K562 (cell line): ENCODE measurements at regions not wholly inside any gene's neighbourhood (a gene's known extent, or its start where the extent isn't known, plus 50 kb on each side); places are given as distances from the start of the nearest gene placed in this dataset.

ENCODE experiments used
- ATAC-seq: fragments of 200-7000 bp; cut with Tn5 transposase; 3 replicates; pipeline ENCODE4 v1.9.1; 2020; ENCODE audit warnings: moderate library complexity
- BruUV-seq: library from RNA; stranded (reverse); fragments of 400-500 nt; replicated peaks from 2 replicates; lab custom pipeline; 2021; lab: Mats Ljungman, UMichigan
- CTCF ChIA-PET: fragments of 300-600 bp; formaldehyde crosslinking; extraction: SDS; loops from one replicate; lab custom pipeline; 2021; ENCODE audit warnings: low intra/inter-chr PET ratio; lab: Yijun Ruan, JAX
- POLR2A ChIA-PET: fragments of 300-600, 350-650 bp; sonication (Branson Sonifier 250); formaldehyde crosslinking; extraction: SDS; loops from one replicate; lab custom pipeline; 2021; ENCODE audit warnings: antibody characterized with exemption, inconsistent platforms; lab: Yijun Ruan, JAX
- DNase-seq, 4 experiments: peaks; one replicate each; pipeline versions ENCODE4 v3.0.0 to v3.0.0-alpha.2; 2011 to 2018; ENCODE audit warnings: low spot score in 3 of 4, mixed read lengths in 3 of 4; ENCODE audit errors: extremely low read depth in 1 of 4
- FAIRE-seq: peaks from 2 replicates; lab custom pipeline; 2011; peaks lifted over from hg19 to GRCh38; lab: Jason Lieb, UNC
- H2AFZ ChIP-seq: 2 replicates; pipeline ENCODE4 v1.6.0; 2011; ENCODE audit warnings: low read depth, low read length, control low read depth, inconsistent platforms
- H3K27ac ChIP-seq: fragments of 200-600 bp; 3 replicates; pipeline ENCODE4 v1.8.0; 2011; ENCODE audit warnings: low read depth, mild to moderate bottlenecking, control low read depth, inconsistent platforms, low read length, moderate library complexity, mixed read lengths; ENCODE audit errors: extremely low read depth
- H3K27me3 ChIP-seq, 2 experiments: fragments of 300-600 bp in 1 of 2; 2 replicates in 1 of 2; 3 replicates in 1 of 2; pipeline versions ENCODE4 v1.6.0 to v1.8.0; 2011; ENCODE audit warnings: inconsistent platforms in 2 of 2, low read length in 2 of 2, mild to moderate bottlenecking in 1 of 2, mixed read lengths in 1 of 2, moderate library complexity in 1 of 2; ENCODE audit not compliant: control insufficient read depth in 2 of 2, insufficient read depth in 2 of 2
- H3K36me3 ChIP-seq: fragments of 300-600 bp; 3 replicates; pipeline ENCODE4 v1.8.0; 2011; ENCODE audit warnings: mild to moderate bottlenecking, low read length, inconsistent platforms; ENCODE audit not compliant: control insufficient read depth, insufficient read depth
- H3K4me1 ChIP-seq, 2 experiments: fragments of 200-600 bp in 1 of 2; replicated peaks in 1 of 2; 2 replicates in 1 of 2; 3 replicates in 1 of 2; pipeline versions ENCODE4 v1.5.1 to v1.8.0; 2011; ENCODE audit warnings: inconsistent platforms in 2 of 2, low read length in 2 of 2, mild to moderate bottlenecking in 1 of 2, mixed read lengths in 1 of 2, moderate library complexity in 1 of 2; ENCODE audit not compliant: control insufficient read depth in 2 of 2, insufficient read depth in 2 of 2
- H3K4me2 ChIP-seq: 2 replicates; pipeline ENCODE4 v1.6.1; 2011; ENCODE audit warnings: low read length, control low read depth, inconsistent platforms, mixed read lengths; ENCODE audit not compliant: insufficient read depth
- H3K4me3 ChIP-seq: fragments of 200-600 bp; sonication (generic), shearing (Covaris generic); 2 replicates; pipeline ENCODE4 v1.5.1; 2016; ENCODE audit warnings: control low read depth, inconsistent platforms
- H3K79me2 ChIP-seq: fragments of 200-600 bp; 3 replicates; pipeline ENCODE4 v1.8.0; 2011; ENCODE audit warnings: low read length, inconsistent platforms; ENCODE audit not compliant: control insufficient read depth, insufficient read depth
- H3K9ac ChIP-seq, 2 experiments: 2 replicates each; pipeline versions ENCODE4 v1.6.0 to v1.6.1; 2011; ENCODE audit warnings: low read depth in 2 of 2, low read length in 2 of 2, control low read depth in 1 of 2, inconsistent platforms in 1 of 2, mild to moderate bottlenecking in 1 of 2, mixed read lengths in 1 of 2; ENCODE audit not compliant: insufficient read depth in 1 of 2
- H3K9me1 ChIP-seq: one replicate; pipeline ENCODE4 v1.6.0; 2011; ENCODE audit warnings: inconsistent platforms, mild to moderate bottlenecking, low read length, moderate library complexity; ENCODE audit not compliant: control insufficient read depth, insufficient read depth
- H3K9me3 ChIP-seq: replicated peaks from 2 replicates; pipeline ENCODE4 v1.5.1; 2011; ENCODE audit warnings: low read depth, low read length, inconsistent platforms; ENCODE audit not compliant: control insufficient read depth, insufficient read depth
- H4K20me1 ChIP-seq: replicated peaks from 2 replicates; pipeline ENCODE4 v1.6.1; 2011; ENCODE audit warnings: low read length, inconsistent platforms, mixed read lengths; ENCODE audit not compliant: control insufficient read depth, insufficient read depth
- BRD9 ChIP-seq: fragments of 450-650 bp; IDR thresholded peaks from 2 replicates; pipeline ENCODE4 v1.6.1; 2018; ENCODE audit warnings: low read depth; ENCODE audit not compliant: partially characterized antibody
- HLTF ChIP-seq: fragments of 450-650 bp; IDR thresholded peaks from 2 replicates; pipeline ENCODE4 v1.6.1; 2016
- MEF2D ChIP-seq: conservative IDR thresholded peaks from 2 replicates; pipeline ENCODE4 v1.6.1; 2016; ENCODE audit warnings: low read depth, missing genetic modification characterization, missing compliant biosample characterization
- MTF1 ChIP-seq: fragments of 250-450 bp; sonication (Bioruptor Pico); IDR thresholded peaks from 2 replicates; pipeline ENCODE4 v1.9.0; 2021; ENCODE audit warnings: moderate library complexity, mild to moderate bottlenecking, inconsistent platforms, borderline replicate concordance
- PHF21A ChIP-seq: fragments of 450-650 bp; IDR thresholded peaks from 2 replicates; pipeline ENCODE4 v1.6.1; 2017; ENCODE audit warnings: low read depth, borderline replicate concordance
- SNAPC5 ChIP-seq: fragments of 250-450 bp; sonication (Bioruptor Pico); IDR thresholded peaks from 2 replicates; pipeline ENCODE4 v1.8.0; 2021; ENCODE audit warnings: moderate library complexity, mild to moderate bottlenecking, inconsistent platforms
- SRSF7 ChIP-seq: fragments of 200-400 bp; formaldehyde crosslinking; optimal IDR thresholded peaks from 2 replicates; pipeline ENCODE3; 2017; ENCODE audit warnings: mild to moderate bottlenecking, low read depth, low read length
- THRB ChIP-seq: fragments of 450-650 bp; formaldehyde crosslinking; conservative IDR thresholded peaks from 2 replicates; pipeline ENCODE4 v1.4.0; 2022; ENCODE audit warnings: mild to moderate bottlenecking, missing genetic modification characterization
- ZNF699 ChIP-seq: fragments of 250-450 bp; sonication (Bioruptor Pico); IDR thresholded peaks from 2 replicates; pipeline ENCODE4 v1.8.0; 2021; ENCODE audit warnings: mild to moderate bottlenecking, moderate library complexity; ENCODE audit not compliant: insufficient replicate concordance
- WGBS: fragments of 100-300 bp; shearing (Covaris generic); methylation state at CpG from one replicate; pipeline ENCODE4 v1.1.6; 2016; ENCODE audit warnings: low coverage, mixed read lengths; ENCODE audit not compliant: insufficient coverage; ENCODE audit errors: missing lambda C conversion rate; 5-methylcytosine and 5-hydroxymethylcytosine counted together
- in situ Hi-C: fragments of 300-500 bp; cut with MboI; formaldehyde crosslinking; loops from 4 replicates; pipeline ENCODE4 v1.15.0; 2018; ENCODE audit warnings: inconsistent platforms, mixed read lengths
- intact Hi-C: fragments of 100-400 bp; cut with micrococcal nuclease; formaldehyde crosslinking; loops from 2 replicates; pipeline ENCODE4 v1.14.2; 2022

GRCh38 chrX:13420545-13421183, 100.8 kb upstream of the ATXN3L start:
- Histone ChIP-seq H3K27me3 (peaks cover 3 to 4% of the 10 kb centered on the region in 2 experiments; a peak in 3 of 5 replicates), H3K9me3 (no peaks in the 10 kb centered on the region), H3K79me2 (no peaks in the 10 kb centered on the region), H3K36me3 (no peaks in the 10 kb centered on the region), H2AFZ (no peak overlapping the region), H3K4me3 (no peak overlapping the region), H3K4me2 (no peak overlapping the region), H3K9me1 (no peaks in the 10 kb centered on the region), H4K20me1 (no peaks in the 10 kb centered on the region), H3K4me1 (no peaks in the 10 kb centered on the region), H3K9ac (no peak overlapping the region), H3K27ac (no peak overlapping the region)
- no TSS peak for BruUV-seq
- no peak for DNase-seq
- intact Hi-C loops (no loop called here), in situ Hi-C loops (no loop called here)
- no peak for TF ChIP-seq THRB (CRISPR knock-in tag)
- no peak for TF ChIP-seq MEF2D (tag)
- TF ChIP-seq ZNF699 = no peak
- TF ChIP-seq SNAPC5 (CRISPR knock-in tag) = no peak
- no peak for TF ChIP-seq MTF1 (CRISPR knock-in tag)
- no peak for TF ChIP-seq SRSF7
- no peak for TF ChIP-seq HLTF
- TF ChIP-seq PHF21A = no peak
- TF ChIP-seq BRD9 = no peak
- 8% methylated on average over 4 of the region's 4 CpGs for WGBS
- no peak for ATAC-seq
- POLR2A ChIA-PET = no interaction called here
- CTCF ChIA-PET = no interaction called here
- FAIRE-seq = no peak
